Astrocyte (in vitro differentiated cells and primary cell): ENCODE measurements at regions not wholly inside any gene's neighbourhood (a gene's known extent, or its start where the extent isn't known, plus 50 kb on each side); places are given as distances from the start of the nearest gene placed in this dataset.

ENCODE experiments used
- DNase-seq: peaks from one replicate; pipeline ENCODE4 v3.0.0-alpha.2; 2010; ENCODE audit warnings: low read depth
- FAIRE-seq: peaks from 2 replicates; lab custom pipeline; 2011; peaks lifted over from hg19 to GRCh38; lab: Jason Lieb, UNC
- H2AFZ ChIP-seq: 2 replicates; pipeline ENCODE4 v1.6.0; 2012; ENCODE audit warnings: low read depth, low read length, inconsistent platforms
- H3K27ac ChIP-seq: 2 replicates; pipeline ENCODE4 v1.5.1; 2011; ENCODE audit warnings: low read depth, low read length, inconsistent platforms
- H3K27me3 ChIP-seq: 2 replicates; pipeline ENCODE4 v1.6.0; 2011; ENCODE audit warnings: low read length, inconsistent platforms; ENCODE audit not compliant: insufficient read depth
- H3K36me3 ChIP-seq: 2 replicates; pipeline ENCODE4 v1.5.1; 2011; ENCODE audit warnings: low read length, inconsistent platforms; ENCODE audit not compliant: insufficient read depth
- H3K4me1 ChIP-seq: 2 replicates; pipeline ENCODE4 v1.5.1; 2011; ENCODE audit warnings: low read length, inconsistent platforms; ENCODE audit not compliant: insufficient read depth
- H3K4me2 ChIP-seq: 2 replicates; pipeline ENCODE4 v1.6.0; 2012; ENCODE audit warnings: low read length, inconsistent platforms
- H3K4me3 ChIP-seq: 2 replicates; pipeline ENCODE4 v1.5.1; 2011; ENCODE audit warnings: low read depth, mild to moderate bottlenecking, low read length, inconsistent platforms; ENCODE audit not compliant: insufficient read depth
- H3K79me2 ChIP-seq: 2 replicates; pipeline ENCODE4 v1.6.0; 2012; ENCODE audit warnings: mild to moderate bottlenecking, low read length, inconsistent platforms; ENCODE audit not compliant: insufficient read depth
- H3K9ac ChIP-seq: 2 replicates; pipeline ENCODE4 v1.6.0; 2012; ENCODE audit warnings: mild to moderate bottlenecking, low read length, inconsistent platforms
- H3K9me3 ChIP-seq: 2 replicates; pipeline ENCODE4 v1.5.1; 2012; ENCODE audit warnings: low read depth, mild to moderate bottlenecking, low read length, inconsistent platforms; ENCODE audit not compliant: insufficient read depth
- H4K20me1 ChIP-seq: 2 replicates; pipeline ENCODE4 v1.6.0; 2012; ENCODE audit warnings: low read length, inconsistent platforms; ENCODE audit not compliant: insufficient read depth
- H3K27ac Mint-ChIP-seq: one replicate; pipeline ENCODE4 v1.8.0; 2021; ENCODE audit warnings: mild to moderate bottlenecking, mixed read lengths; ENCODE audit not compliant: unreplicated experiment
- H3K27me3 Mint-ChIP-seq: one replicate; pipeline ENCODE4 v1.8.0; 2021; ENCODE audit warnings: low read depth, mixed read lengths; ENCODE audit not compliant: unreplicated experiment
- H3K36me3 Mint-ChIP-seq: one replicate; pipeline ENCODE4 v1.8.0; 2021; ENCODE audit warnings: low read depth, mixed read lengths; ENCODE audit not compliant: unreplicated experiment
- H3K4me1 Mint-ChIP-seq: one replicate; pipeline ENCODE4 v1.8.0; 2021; ENCODE audit warnings: low read depth, mixed read lengths; ENCODE audit not compliant: unreplicated experiment
- H3K4me3 Mint-ChIP-seq: one replicate; pipeline ENCODE4 v1.8.0; 2021; ENCODE audit warnings: mild to moderate bottlenecking, moderate library complexity, mixed read lengths; ENCODE audit not compliant: unreplicated experiment
- H3K9me3 Mint-ChIP-seq: one replicate; pipeline ENCODE4 v1.8.0; 2021; ENCODE audit warnings: mild to moderate bottlenecking, mixed read lengths; ENCODE audit not compliant: unreplicated experiment
- EZH2 ChIP-seq: IDR thresholded peaks from 2 replicates; pipeline ENCODE4 v1.6.1; 2012; ENCODE audit warnings: mild to moderate bottlenecking, low read length, inconsistent platforms; ENCODE audit not compliant: insufficient read depth
- TF ChIP-seq, protein P1 (sequence below): IDR thresholded peaks from 2 replicates; pipeline ENCODE4 v1.5.1; 2011; ENCODE audit warnings: low read depth, mild to moderate bottlenecking, inconsistent platforms, low read length, moderate library complexity; ENCODE audit not compliant: insufficient read depth

DNA sequence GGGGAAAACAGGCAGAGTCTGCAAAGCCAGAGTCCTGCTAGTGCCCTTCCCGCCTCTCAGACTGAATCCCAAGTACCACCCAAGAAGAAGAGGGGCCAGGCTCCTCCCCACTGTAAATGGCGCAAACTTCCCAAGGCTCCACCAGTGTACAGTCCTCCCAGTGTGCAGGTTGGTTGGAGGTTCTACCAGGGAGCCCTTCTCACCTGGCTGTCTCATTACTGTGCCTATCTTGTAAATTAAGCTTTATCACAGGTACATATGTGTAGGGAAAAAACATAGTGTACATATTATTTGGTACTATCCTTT, 189.7 kb downstream of the FSCB start:
- Mint-ChIP-seq H3K4me3 (no peak overlapping the region), H3K27me3 (no peaks in the 10 kb centered on the region), H3K9me3 (peaks cover 4% of the 10 kb centered on the region), H3K4me1 (peaks cover 11% of the 10 kb centered on the region), H3K27ac (peak overlapping the region; percentile 96), H3K36me3 (no peaks in the 10 kb centered on the region)
- DNase-seq, result no peak
- Histone ChIP-seq H2AFZ (no peak overlapping the region), H3K4me3 (no peak overlapping the region), H3K36me3 (no peaks in the 10 kb centered on the region), H3K27ac (peak overlapping the region; percentile 59), H3K4me1 (peaks cover 5% of the 10 kb centered on the region), H3K9me3 (no peaks in the 10 kb centered on the region), H3K79me2 (no peaks in the 10 kb centered on the region), H3K4me2 (peak overlapping the region; percentile 45), H4K20me1 (no peaks in the 10 kb centered on the region), H3K27me3 (no peaks in the 10 kb centered on the region), H3K9ac (peak overlapping the region; percentile 19)
- no peak for TF ChIP-seq EZH2
- TF ChIP-seq, protein P1, sequence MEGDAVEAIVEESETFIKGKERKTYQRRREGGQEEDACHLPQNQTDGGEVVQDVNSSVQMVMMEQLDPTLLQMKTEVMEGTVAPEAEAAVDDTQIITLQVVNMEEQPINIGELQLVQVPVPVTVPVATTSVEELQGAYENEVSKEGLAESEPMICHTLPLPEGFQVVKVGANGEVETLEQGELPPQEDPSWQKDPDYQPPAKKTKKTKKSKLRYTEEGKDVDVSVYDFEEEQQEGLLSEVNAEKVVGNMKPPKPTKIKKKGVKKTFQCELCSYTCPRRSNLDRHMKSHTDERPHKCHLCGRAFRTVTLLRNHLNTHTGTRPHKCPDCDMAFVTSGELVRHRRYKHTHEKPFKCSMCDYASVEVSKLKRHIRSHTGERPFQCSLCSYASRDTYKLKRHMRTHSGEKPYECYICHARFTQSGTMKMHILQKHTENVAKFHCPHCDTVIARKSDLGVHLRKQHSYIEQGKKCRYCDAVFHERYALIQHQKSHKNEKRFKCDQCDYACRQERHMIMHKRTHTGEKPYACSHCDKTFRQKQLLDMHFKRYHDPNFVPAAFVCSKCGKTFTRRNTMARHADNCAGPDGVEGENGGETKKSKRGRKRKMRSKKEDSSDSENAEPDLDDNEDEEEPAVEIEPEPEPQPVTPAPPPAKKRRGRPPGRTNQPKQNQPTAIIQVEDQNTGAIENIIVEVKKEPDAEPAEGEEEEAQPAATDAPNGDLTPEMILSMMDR, result no peak
- no peak for FAIRE-seq

DNA sequence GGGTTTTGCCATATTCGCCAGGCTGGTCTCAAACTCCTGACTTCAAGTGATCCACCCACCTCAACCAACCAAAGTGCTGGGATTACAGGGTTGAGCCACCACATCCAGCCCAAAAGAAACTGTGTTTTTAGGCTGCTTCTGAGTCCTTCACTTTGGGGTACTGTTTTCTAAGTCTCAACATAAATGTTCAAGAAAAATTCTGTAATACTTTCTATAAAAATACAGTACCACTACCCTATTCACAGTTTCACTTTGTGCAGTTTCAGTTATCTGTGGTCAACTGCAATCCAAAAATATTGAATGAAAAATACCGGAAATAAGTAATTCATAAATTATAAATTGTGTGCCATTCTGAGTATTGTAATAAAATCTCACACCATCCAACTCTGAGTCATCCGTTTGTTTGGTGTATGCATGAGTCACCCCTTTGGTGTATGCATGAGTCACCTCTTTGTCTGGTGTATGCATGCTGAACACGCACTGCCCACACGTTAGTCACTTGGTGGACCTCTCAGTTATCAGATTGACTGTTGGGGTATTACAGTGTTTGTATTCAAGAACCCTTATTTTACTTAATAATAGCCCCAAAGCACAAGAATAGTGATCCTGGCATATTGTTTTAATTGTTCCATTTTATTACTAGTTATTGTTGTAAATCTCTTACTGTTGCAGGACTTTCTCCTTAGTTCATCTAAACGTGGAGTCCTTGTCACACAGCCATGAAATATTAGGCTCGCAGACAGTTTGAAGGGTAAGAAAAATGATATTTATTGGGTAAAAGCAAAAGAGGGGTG, 190.2 kb downstream of the FSCB start:
- H3K36me3 ChIP-seq, result no peaks in the 10 kb centered on the region
- TF ChIP-seq EZH2, result no peak
- TF ChIP-seq, protein P1, result no peak
- H3K4me2 ChIP-seq, result peak overlapping the region; percentile 45
- H3K4me3 ChIP-seq, result no peak overlapping the region
- H3K9me3 ChIP-seq, result no peaks in the 10 kb centered on the region
- peak overlapping the region; percentile 96 for H3K27ac Mint-ChIP-seq
- no peak overlapping the region for H3K4me3 Mint-ChIP-seq
- peak overlapping the region; percentile 72 for H3K27ac ChIP-seq
- FAIRE-seq, result peak; percentile 52
- no peak overlapping the region for H2AFZ ChIP-seq
- H3K9me3 Mint-ChIP-seq, result peaks cover 5% of the 10 kb centered on the region
- H3K79me2 ChIP-seq, result no peaks in the 10 kb centered on the region
- no peaks in the 10 kb centered on the region for H3K36me3 Mint-ChIP-seq
- no peaks in the 10 kb centered on the region for H3K27me3 ChIP-seq
- no peaks in the 10 kb centered on the region for H4K20me1 ChIP-seq
- H3K9ac ChIP-seq, result peak overlapping the region; percentile 19
- DNase-seq, result peak; percentile 98
- H3K4me1 ChIP-seq, result peaks cover 5% of the 10 kb centered on the region
- H3K27me3 Mint-ChIP-seq, result no peaks in the 10 kb centered on the region
- peaks cover 11% of the 10 kb centered on the region for H3K4me1 Mint-ChIP-seq

DNA sequence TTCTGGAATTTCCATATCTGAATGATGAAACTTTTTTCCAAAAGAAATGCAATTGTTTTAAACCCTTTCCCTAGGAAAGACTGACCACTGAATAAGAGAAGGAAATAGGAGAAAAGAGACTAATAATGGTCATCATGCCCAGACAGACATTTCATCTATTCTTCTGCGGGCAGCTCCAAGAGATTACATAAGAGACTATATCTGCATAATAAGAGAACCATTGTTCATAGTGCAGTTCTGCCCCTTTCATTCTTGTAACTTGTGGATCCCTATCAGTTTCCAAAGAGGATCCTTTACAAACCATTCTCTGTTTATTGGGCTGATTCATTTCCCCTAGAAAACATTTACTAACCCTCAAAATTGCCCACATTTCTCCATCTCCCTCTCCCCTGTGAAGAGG, 197.8 kb downstream of the FSCB start:
- peaks cover 3% of the 10 kb centered on the region for H3K4me1 Mint-ChIP-seq
- H2AFZ ChIP-seq, result no peak overlapping the region

More for the DNA sequence above, 197.8 kb downstream of the FSCB start:
- Histone ChIP-seq H4K20me1 (no peaks in the 10 kb centered on the region), H3K4me1 (no peaks in the 10 kb centered on the region), H3K27me3 (no peaks in the 10 kb centered on the region), H3K36me3 (no peaks in the 10 kb centered on the region), H3K27ac (no peak overlapping the region), H3K4me3 (no peak overlapping the region), H3K79me2 (no peaks in the 10 kb centered on the region), H3K9me3 (no peaks in the 10 kb centered on the region), H3K4me2 (no peak overlapping the region), H3K9ac (no peak overlapping the region)
- H3K9me3 Mint-ChIP-seq, result peaks cover 2% of the 10 kb centered on the region
- no peak for FAIRE-seq
- no peaks in the 10 kb centered on the region for H3K36me3 Mint-ChIP-seq
- no peak overlapping the region for H3K27ac Mint-ChIP-seq
- no peaks in the 10 kb centered on the region for H3K27me3 Mint-ChIP-seq
- TF ChIP-seq, protein P1, result no peak
- no peak for TF ChIP-seq EZH2
- H3K4me3 Mint-ChIP-seq, result no peak overlapping the region
- DNase-seq, result peak; percentile 0
